HEK293 (cell line): ENCODE measurements at regions not wholly inside any gene's neighbourhood (a gene's known extent, or its start where the extent isn't known, plus 50 kb on each side); places are given as distances from the start of the nearest gene placed in this dataset.

Source experiments
- CTCF ChIA-PET: fragments of 350-600 bp; formaldehyde crosslinking; extraction: SDS; loops from one replicate; lab custom pipeline; 2021; ENCODE audit warnings: antibody characterized with exemption; lab: Yijun Ruan, JAX
- POLR2A ChIA-PET: fragments of 300-600 bp; formaldehyde crosslinking; extraction: SDS; loops from one replicate; lab custom pipeline; 2020; ENCODE audit warnings: antibody characterized with exemption, inconsistent platforms; lab: Yijun Ruan, JAX
- H3K27ac ChIP-seq: fragments of 200-500 bp; sonication (Bioruptor generic); 2 replicates; pipeline ENCODE4 v1.5.1; 2014; ENCODE audit warnings: low read depth, low read length, control low read depth, inconsistent platforms; ENCODE audit errors: extremely low read depth
- H3K36me3 ChIP-seq, 2 experiments: fragments of 200-500 bp in 1 of 2; sonication (Bioruptor generic) in 1 of 2; 1 replicate in 1 of 2; 2 replicates in 1 of 2; pipeline ENCODE4 v1.5.1; 2014 to 2017; ENCODE audit warnings: inconsistent platforms in 2 of 2, low read length in 2 of 2; ENCODE audit not compliant: control insufficient read depth in 2 of 2, insufficient read depth in 1 of 2
- H3K4me1 ChIP-seq: fragments of 200-500 bp; sonication (Bioruptor generic); 2 replicates; pipeline ENCODE4 v1.5.1; 2014; ENCODE audit warnings: mild to moderate bottlenecking, low read length, inconsistent platforms; ENCODE audit not compliant: control insufficient read depth, insufficient read depth
- H3K4me3 ChIP-seq: 2 replicates; pipeline ENCODE4 v1.5.1; 2011; ENCODE audit warnings: low read depth, mild to moderate bottlenecking, control low read depth, low read length, moderate library complexity
- H3K9me3 ChIP-seq: fragments of 200-500 bp; sonication (Bioruptor generic); 2 replicates; pipeline ENCODE4 v1.5.1; 2014; ENCODE audit warnings: low read depth, low read length, inconsistent platforms; ENCODE audit not compliant: control insufficient read depth, insufficient read depth
- SETDB1 ChIP-seq: IDR thresholded peaks from one replicate; pipeline ENCODE4 v1.6.1; 2017; ENCODE audit warnings: mild to moderate bottlenecking, low read length, moderate library complexity, mixed read lengths; ENCODE audit not compliant: insufficient read length
- TRIM28 ChIP-seq: IDR thresholded peaks from 2 replicates; pipeline ENCODE4 v1.6.1; 2011; ENCODE audit warnings: low read length, control low read depth, borderline replicate concordance
- ZNF707 ChIP-seq: fragments of 450-650 bp; formaldehyde crosslinking; IDR thresholded peaks from 2 replicates; pipeline ENCODE4 v1.5.1; 2016; ENCODE audit warnings: missing biosample characterization, missing genetic modification characterization
- TF ChIP-seq, protein P1 (sequence below): fragments of 450-650 bp; formaldehyde crosslinking; IDR thresholded peaks from 2 replicates; pipeline ENCODE4 v1.5.1; 2016; ENCODE audit warnings: missing biosample characterization, missing genetic modification characterization

DNA sequence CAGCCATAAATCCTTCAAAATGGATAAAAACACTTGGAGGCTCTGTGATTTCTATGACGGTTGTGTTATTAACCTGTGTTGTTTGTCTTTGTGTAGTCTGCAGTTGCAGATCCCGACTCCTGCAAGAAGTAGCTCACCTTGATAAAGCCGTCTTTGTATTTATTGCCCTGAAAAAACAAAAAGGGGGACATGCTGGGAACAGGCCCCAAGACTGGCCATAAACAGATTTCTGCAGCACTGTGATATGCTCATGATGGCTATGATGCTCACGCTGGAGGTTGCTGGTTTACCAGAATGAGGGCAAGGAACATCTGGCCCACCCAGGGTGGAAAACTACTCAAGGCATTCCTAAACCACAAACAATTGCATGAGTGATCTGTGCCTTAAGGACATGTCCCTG is 71.0 kb downstream of the LGALS9 start:
- TF ChIP-seq TRIM28 = peak; percentile 42; the same call in 1 of the 2 replicates
- no peak for TF ChIP-seq ZNF707
- TF ChIP-seq SETDB1 = peak; percentile 72
- TF ChIP-seq, protein P1, sequence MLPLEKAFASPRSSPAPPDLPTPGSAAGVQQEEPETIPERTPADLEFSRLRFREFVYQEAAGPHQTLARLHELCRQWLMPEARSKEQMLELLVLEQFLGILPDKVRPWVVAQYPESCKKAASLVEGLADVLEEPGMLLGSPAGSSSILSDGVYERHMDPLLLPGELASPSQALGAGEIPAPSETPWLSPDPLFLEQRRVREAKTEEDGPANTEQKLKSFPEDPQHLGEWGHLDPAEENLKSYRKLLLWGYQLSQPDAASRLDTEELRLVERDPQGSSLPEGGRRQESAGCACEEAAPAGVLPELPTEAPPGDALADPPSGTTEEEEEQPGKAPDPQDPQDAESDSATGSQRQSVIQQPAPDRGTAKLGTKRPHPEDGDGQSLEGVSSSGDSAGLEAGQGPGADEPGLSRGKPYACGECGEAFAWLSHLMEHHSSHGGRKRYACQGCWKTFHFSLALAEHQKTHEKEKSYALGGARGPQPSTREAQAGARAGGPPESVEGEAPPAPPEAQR (tag by site-specific recombination) = no peak
- Histone ChIP-seq H3K36me3 (no peaks in the 10 kb centered on the region), H3K4me1 (no peaks in the 10 kb centered on the region), H3K27ac (no peak overlapping the region; the same call in 1 of the 2 replicates), H3K9me3 (no peaks in the 10 kb centered on the region), H3K4me3 (no peak overlapping the region)
- CTCF ChIA-PET = no interaction called here
- POLR2A ChIA-PET = no interaction called here
